K562 (cell line): ENCODE measurements at regions not wholly inside any gene's neighbourhood (a gene's known extent, or its start where the extent isn't known, plus 50 kb on each side); places are given as distances from the start of the nearest gene placed in this dataset.

Experiments
- ARHGAP35 ChIP-seq: fragments of 450-650 bp; IDR thresholded peaks from 2 replicates; pipeline ENCODE4 v1.6.1; 2018; ENCODE audit not compliant: partially characterized antibody
- ARID2 ChIP-seq: fragments of 450-650 bp; IDR thresholded peaks from 2 replicates; pipeline ENCODE4 v1.6.1; 2017; ENCODE audit warnings: antibody characterized with exemption, mild to moderate bottlenecking
- CBX3 ChIP-seq, 2 experiments: IDR thresholded peaks; 1 replicate in 1 of 2; 2 replicates in 1 of 2; pipeline ENCODE4 v1.6.1; 2012; ENCODE audit warnings: inconsistent platforms in 2 of 2, low read length in 2 of 2, borderline replicate concordance in 1 of 2, control low read depth in 1 of 2
- GTF3C2 ChIP-seq: IDR thresholded peaks from 3 replicates; pipeline ENCODE4 v1.6.1; 2011; ENCODE audit warnings: borderline replicate concordance, mild to moderate bottlenecking, moderate library complexity; ENCODE audit not compliant: insufficient read length; ENCODE audit errors: extremely low read depth
- HDAC8 ChIP-seq: fragments of 450-650 bp; IDR thresholded peaks from 2 replicates; pipeline ENCODE4 v1.6.1; 2016; ENCODE audit warnings: mild to moderate bottlenecking, missing genetic modification characterization, moderate library complexity, missing compliant biosample characterization
- MXI1 ChIP-seq: IDR thresholded peaks from 2 replicates; pipeline ENCODE4 v1.6.1; 2011; ENCODE audit warnings: low read depth, mild to moderate bottlenecking, improper control_type of control experiment, low read length
- PTTG1 ChIP-seq: fragments of 450-650 bp; IDR thresholded peaks from 2 replicates; pipeline ENCODE4 v1.6.1; 2016; ENCODE audit warnings: low read depth, mild to moderate bottlenecking, missing genetic modification characterization, missing compliant biosample characterization
- SREBF2 ChIP-seq: sonication (generic); formaldehyde crosslinking; IDR thresholded peaks from 2 replicates; pipeline ENCODE4 v1.4.0; 2020; ENCODE audit warnings: mild to moderate bottlenecking, missing genetic modification reagents
- ZFP91 ChIP-seq: sonication (generic); formaldehyde crosslinking; IDR thresholded peaks from 2 replicates; pipeline ENCODE4 v1.8.0; 2022; ENCODE audit warnings: mild to moderate bottlenecking, missing genetic modification reagents

- TF ChIP-seq GTF3C2 (no peak), SREBF2 (no peak), ZFP91 (CRISPR knock-in tag) (no peak), HDAC8 (tag) (no peak), MXI1 (no peak), PTTG1 (tag) (no peak), ARID2 (no peak), ARHGAP35 (no peak), CBX3 (IDR thresholded peaks at IDR 0.05; ENCODE audit: borderline replicate concordance in 1 of 2, low read length in 2 of 2) (no peak)
Observed at GRCh38 chr9:38177680-38178079, 108.7 kb upstream of the SHB start (continued).
